A673 (cell line): ENCODE measurements at regions not wholly inside any gene's neighbourhood (a gene's known extent, or its start where the extent isn't known, plus 50 kb on each side); places are given as distances from the start of the nearest gene placed in this dataset.
A peak's percentile ranks its signal among the peaks of the same experiment; 100 is the strongest.

Experiments used
- BruUV-seq: library from RNA; stranded (reverse); fragments of 400-500 nt; replicated peaks from 2 replicates; lab custom pipeline; 2021; lab: Mats Ljungman, UMichigan
- CTCF ChIA-PET: fragments of 300-600 bp; sonication (Branson Sonifier 250); formaldehyde crosslinking; loops from one replicate; lab custom pipeline; 2022; ENCODE audit warnings: antibody characterized with exemption; lab: Charles Lee
- POLR2A ChIA-PET: fragments of 300-600 bp; sonication (Branson Sonifier 250); formaldehyde crosslinking; loops from one replicate; lab custom pipeline; 2022; ENCODE audit warnings: antibody characterized with exemption; ENCODE audit not compliant: low non-redundant PET; lab: Charles Lee
- DNase-seq: peaks from one replicate; pipeline ENCODE4 v3.0.0-alpha.2; 2015; ENCODE audit warnings: low spot score
- H3K27ac ChIP-seq: fragments of 200-600 bp; sonication (generic); 2 replicates; pipeline ENCODE4 v1.5.1; 2016; ENCODE audit warnings: mixed run types, low read depth, mild to moderate bottlenecking, mixed read lengths, antibody characterized with exemption, low read length; ENCODE audit not compliant: poor library complexity, severe bottlenecking
- H3K27me3 ChIP-seq: fragments of 200-600 bp; sonication (generic); replicated peaks from 2 replicates; pipeline ENCODE4 v1.6.1; 2017; ENCODE audit warnings: mixed run types, low read depth, mild to moderate bottlenecking, mixed read lengths, antibody characterized with exemption, low read length; ENCODE audit not compliant: insufficient read depth, poor library complexity
- H3K36me3 ChIP-seq: fragments of 200-600 bp; sonication (generic); 2 replicates; pipeline ENCODE4 v1.6.1; 2016; ENCODE audit warnings: mixed run types, mild to moderate bottlenecking, mixed read lengths, antibody characterized with exemption, low read length; ENCODE audit not compliant: insufficient read depth, poor library complexity, severe bottlenecking
- H3K4me1 ChIP-seq: fragments of 200-600 bp; sonication (generic); 2 replicates; pipeline ENCODE4 v1.6.1; 2017; ENCODE audit warnings: mixed run types, mild to moderate bottlenecking, mixed read lengths, antibody characterized with exemption, low read length; ENCODE audit not compliant: insufficient read depth, poor library complexity, severe bottlenecking
- H3K4me3 ChIP-seq: fragments of 200-600 bp; sonication (generic); 2 replicates; pipeline ENCODE4 v1.5.1; 2016; ENCODE audit warnings: low read depth, mixed run types, mild to moderate bottlenecking, mixed read lengths, low read length; ENCODE audit not compliant: poor library complexity, severe bottlenecking
- H3K9me3 ChIP-seq: fragments of 200-600 bp; sonication (generic); 2 replicates; pipeline ENCODE4 v1.6.1; 2016; ENCODE audit warnings: mixed run types, low read depth, mild to moderate bottlenecking, mixed read lengths, antibody characterized with exemption, low read length; ENCODE audit not compliant: poor library complexity, severe bottlenecking
- EZH2 ChIP-seq: fragments of 200-600 bp; sonication (generic); IDR thresholded peaks from 2 replicates; pipeline ENCODE4 v1.6.1; 2017; ENCODE audit warnings: borderline replicate concordance, low read depth, mild to moderate bottlenecking, mixed read lengths, antibody characterized with exemption, low read length; ENCODE audit not compliant: poor library complexity, severe bottlenecking
- intact Hi-C: fragments of 100-400 bp; cut with micrococcal nuclease; formaldehyde crosslinking; loops from one replicate; pipeline ENCODE4 v1.10.0; 2022; ENCODE audit not compliant: unreplicated experiment
- TF ChIP-seq, protein P1 (sequence below): fragments of 300-800, 200-600 bp; sonication (generic); conservative IDR thresholded peaks from 2 replicates; pipeline ENCODE4 v1.5.1; 2017; ENCODE audit warnings: low read depth, mild to moderate bottlenecking, antibody characterized with exemption, low read length, moderate library complexity, mixed read lengths

DNA sequence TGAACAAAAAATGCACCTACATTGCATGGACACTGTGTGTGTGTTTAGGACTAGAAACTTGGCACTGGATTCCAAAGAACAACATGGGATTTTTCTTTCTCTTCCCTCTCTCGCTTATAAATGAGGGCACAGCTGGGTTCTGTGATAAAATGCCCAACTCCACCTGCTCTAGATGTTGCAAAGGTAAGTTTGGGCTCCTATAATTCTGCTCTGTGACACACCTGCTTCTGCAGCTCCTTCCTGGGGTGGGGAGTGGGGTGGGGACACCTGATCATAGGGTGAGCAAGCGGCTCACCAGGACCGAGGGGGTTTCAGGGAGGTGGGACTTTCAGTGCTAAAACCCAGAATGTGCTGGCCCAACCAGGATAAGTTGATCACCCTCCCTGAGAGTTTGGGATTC lies 104.3 kb downstream of the AXIN2 start:
- Histone ChIP-seq H3K4me1 (no peaks in the 10 kb centered on the region), H3K27me3 (no peaks in the 10 kb centered on the region), H3K36me3 (no peaks in the 10 kb centered on the region), H3K4me3 (no peak overlapping the region), H3K27ac (no peak overlapping the region), H3K9me3 (no peaks in the 10 kb centered on the region)
- TF ChIP-seq, protein P1, sequence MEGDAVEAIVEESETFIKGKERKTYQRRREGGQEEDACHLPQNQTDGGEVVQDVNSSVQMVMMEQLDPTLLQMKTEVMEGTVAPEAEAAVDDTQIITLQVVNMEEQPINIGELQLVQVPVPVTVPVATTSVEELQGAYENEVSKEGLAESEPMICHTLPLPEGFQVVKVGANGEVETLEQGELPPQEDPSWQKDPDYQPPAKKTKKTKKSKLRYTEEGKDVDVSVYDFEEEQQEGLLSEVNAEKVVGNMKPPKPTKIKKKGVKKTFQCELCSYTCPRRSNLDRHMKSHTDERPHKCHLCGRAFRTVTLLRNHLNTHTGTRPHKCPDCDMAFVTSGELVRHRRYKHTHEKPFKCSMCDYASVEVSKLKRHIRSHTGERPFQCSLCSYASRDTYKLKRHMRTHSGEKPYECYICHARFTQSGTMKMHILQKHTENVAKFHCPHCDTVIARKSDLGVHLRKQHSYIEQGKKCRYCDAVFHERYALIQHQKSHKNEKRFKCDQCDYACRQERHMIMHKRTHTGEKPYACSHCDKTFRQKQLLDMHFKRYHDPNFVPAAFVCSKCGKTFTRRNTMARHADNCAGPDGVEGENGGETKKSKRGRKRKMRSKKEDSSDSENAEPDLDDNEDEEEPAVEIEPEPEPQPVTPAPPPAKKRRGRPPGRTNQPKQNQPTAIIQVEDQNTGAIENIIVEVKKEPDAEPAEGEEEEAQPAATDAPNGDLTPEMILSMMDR, result no peak
- no peak for TF ChIP-seq EZH2
- ChIA-PET POLR2A (no interaction called here), CTCF (no interaction called here)
- no TSS peak for BruUV-seq
- DNase-seq, result no peak
- intact Hi-C loops, result no loop called here

DNA sequence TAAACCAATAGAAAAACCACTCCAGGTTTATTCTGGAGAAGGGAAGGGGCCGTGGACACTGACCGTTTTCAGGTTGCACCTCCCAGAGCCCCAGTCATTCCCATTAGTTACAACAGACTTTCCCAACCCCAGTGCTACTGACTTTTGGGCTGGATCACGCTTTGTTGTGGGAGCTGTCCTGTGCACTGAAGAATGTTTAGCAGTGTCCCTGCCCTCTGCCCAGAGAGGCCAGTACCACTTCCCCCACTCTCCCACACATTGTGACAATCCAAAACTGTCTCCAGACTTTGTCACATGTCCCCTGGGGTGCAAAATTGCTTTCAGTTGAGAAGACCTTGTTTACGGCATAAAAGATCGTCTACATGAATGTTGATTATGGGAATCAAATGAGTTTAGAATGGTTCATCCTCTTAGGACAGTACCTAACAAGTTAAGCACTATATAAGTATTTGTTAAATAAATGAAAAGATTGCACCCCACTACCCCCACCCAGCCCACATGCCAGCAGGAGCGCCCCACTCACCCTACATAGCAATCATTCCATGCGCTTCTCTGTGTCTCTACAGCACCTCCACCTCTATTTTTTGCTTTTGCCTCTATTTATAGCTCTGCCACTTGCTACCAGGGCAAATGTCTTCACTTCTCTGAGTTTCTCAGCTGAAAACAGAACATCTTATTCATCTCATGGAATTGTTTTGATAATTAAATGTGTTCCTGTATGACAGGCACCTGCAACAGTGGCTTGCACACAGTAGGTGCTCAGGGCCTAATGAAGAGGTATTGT lies 104.9 kb downstream of the AXIN2 start:
- TF ChIP-seq EZH2, result no peak
- TF ChIP-seq, protein P1, result no peak
- intact Hi-C loops, result no loop called here
- no peaks in the 10 kb centered on the region for H3K36me3 ChIP-seq
- no peaks in the 10 kb centered on the region for H3K4me1 ChIP-seq
- ChIA-PET POLR2A (no interaction called here), CTCF (no interaction called here)
- no peaks in the 10 kb centered on the region for H3K27me3 ChIP-seq
- H3K9me3 ChIP-seq, result no peaks in the 10 kb centered on the region
- H3K27ac ChIP-seq, result no peak overlapping the region
- no peak for DNase-seq
- no TSS peak for BruUV-seq
- no peak overlapping the region for H3K4me3 ChIP-seq

DNA sequence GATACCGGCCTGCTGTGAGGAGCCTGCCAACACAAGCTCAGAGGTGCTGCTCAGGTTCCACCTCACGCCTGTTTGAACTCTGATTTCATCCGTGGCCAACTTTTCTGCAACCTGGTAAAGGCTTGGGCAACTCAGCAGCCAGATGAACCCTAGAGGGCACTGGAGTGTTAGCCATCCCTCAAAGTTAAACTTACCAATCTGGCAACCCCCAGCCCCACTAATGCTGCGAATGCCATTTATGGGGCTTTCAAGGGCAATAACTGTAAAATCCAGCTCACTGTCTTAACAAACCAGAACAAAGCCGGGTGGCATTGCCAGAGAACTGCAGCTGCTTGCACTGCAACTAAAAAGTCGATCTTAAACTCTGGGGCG lies 105.5 kb downstream of the AXIN2 start:
- intact Hi-C loops, result no loop called here
- Histone ChIP-seq H3K4me3 (no peak overlapping the region), H3K36me3 (no peaks in the 10 kb centered on the region), H3K4me1 (no peaks in the 10 kb centered on the region), H3K9me3 (no peaks in the 10 kb centered on the region), H3K27ac (no peak overlapping the region), H3K27me3 (no peaks in the 10 kb centered on the region)
- ChIA-PET CTCF (no interaction called here), POLR2A (no interaction called here)
- TF ChIP-seq, protein P1, result peak; percentile 46
- no peak for TF ChIP-seq EZH2
- BruUV-seq, result no TSS peak
- DNase-seq, result peak; percentile 11
